Fibroblast of lung (primary cell): ENCODE measurements at regions not wholly inside any gene's neighbourhood (a gene's known extent, or its start where the extent isn't known, plus 50 kb on each side); places are given as distances from the start of the nearest gene placed in this dataset.

Experiments used
- DNase-seq, 2 donors: peaks; one replicate each; pipeline versions ENCODE4 v3.0.0 to v3.0.0-alpha.2; 2010; ENCODE audit warnings: low read depth in 2 of 2
- H2AFZ ChIP-seq: 2 replicates; pipeline ENCODE4 v1.5.1; 2012; ENCODE audit warnings: low read length, control low read depth, inconsistent platforms
- H3K27ac ChIP-seq: 2 replicates; pipeline ENCODE4 v1.5.1; 2011; ENCODE audit warnings: low read length, control low read depth; ENCODE audit not compliant: insufficient read depth
- H3K27me3 ChIP-seq: 2 replicates; pipeline ENCODE4 v1.5.1; 2011; ENCODE audit warnings: mild to moderate bottlenecking, low read length; ENCODE audit not compliant: control insufficient read depth, insufficient read depth
- H3K36me3 ChIP-seq: 2 replicates; pipeline ENCODE4 v1.5.1; 2011; ENCODE audit warnings: low read length; ENCODE audit not compliant: control insufficient read depth, insufficient read depth
- H3K4me1 ChIP-seq: 2 replicates; pipeline ENCODE4 v1.5.1; 2011; ENCODE audit warnings: low read length; ENCODE audit not compliant: control insufficient read depth, insufficient read depth; ENCODE audit errors: extremely low read depth
- H3K4me2 ChIP-seq: 2 replicates; pipeline ENCODE4 v1.5.1; 2011; ENCODE audit warnings: low read length, control low read depth; ENCODE audit not compliant: insufficient read depth; ENCODE audit errors: extremely low read depth
- H3K4me3 ChIP-seq, 4 experiments: fragments of 200-600 bp in 1 of 4; sonication (generic) in 1 of 4; replicated peaks in 1 of 4; 2 replicates each; pipeline ENCODE4 v1.5.1; 2011 to 2016; ENCODE audit warnings: low read length in 4 of 4, low read depth in 3 of 4, mild to moderate bottlenecking in 3 of 4, control low read depth in 2 of 4, inconsistent platforms in 1 of 4, mixed read lengths in 1 of 4; ENCODE audit not compliant: insufficient read depth in 1 of 4; ENCODE audit errors: control extremely low read depth in 1 of 4
- H3K79me2 ChIP-seq: 2 replicates; pipeline ENCODE4 v1.5.1; 2012; ENCODE audit warnings: mild to moderate bottlenecking, low read length, inconsistent platforms; ENCODE audit not compliant: control insufficient read depth, insufficient read depth
- H3K9ac ChIP-seq: 2 replicates; pipeline ENCODE4 v1.5.1; 2011; ENCODE audit warnings: mild to moderate bottlenecking, low read length, control low read depth; ENCODE audit not compliant: insufficient read depth
- H3K9me3 ChIP-seq: 2 replicates; pipeline ENCODE4 v1.5.1; 2012; ENCODE audit warnings: low read depth, low read length; ENCODE audit not compliant: control insufficient read depth, insufficient read depth
- H4K20me1 ChIP-seq: 2 replicates; pipeline ENCODE4 v1.5.1; 2011; ENCODE audit warnings: low read length; ENCODE audit not compliant: control insufficient read depth, insufficient read depth; ENCODE audit errors: extremely low read depth
- CTCF ChIP-seq, 2 donors: IDR thresholded peaks in 1 of 2; conservative IDR thresholded peaks in 1 of 2; 1 replicate in 1 of 2; 2 replicates in 1 of 2; pipeline ENCODE4 v1.5.1; 2011 to 2012; ENCODE audit warnings: low read length in 2 of 2, control low read depth in 1 of 2, inconsistent platforms in 1 of 2, low read depth in 1 of 2, mild to moderate bottlenecking in 1 of 2
- EZH2 ChIP-seq: IDR thresholded peaks from 2 replicates; pipeline ENCODE4 v1.5.1; 2012; ENCODE audit warnings: low read length, control low read depth, mild to moderate bottlenecking; ENCODE audit errors: missing control alignments

- TF ChIP-seq EZH2, result no peak
- TF ChIP-seq CTCF (conservative IDR thresholded peaks at IDR 0.05 in 1 of 2, IDR thresholded peaks at IDR 0.05 in 1 of 2; ENCODE audit: low read depth in 1 of 2, low read length in 2 of 2), result no peak
- no peak overlapping the region for H2AFZ ChIP-seq
- H3K4me1 ChIP-seq, result no peaks in the 10 kb centered on the region
Observed at GRCh38 chr4:156487107-156487506, 484.5 kb downstream of the PDGFC start.

GRCh38 chr4:156481845-156482244 lies 489.8 kb downstream of the PDGFC start:
- no peak for TF ChIP-seq CTCF (conservative IDR thresholded peaks at IDR 0.05 in 1 of 2, IDR thresholded peaks at IDR 0.05 in 1 of 2; ENCODE audit: low read depth in 1 of 2, low read length in 2 of 2)
- TF ChIP-seq EZH2, result no peak
- H3K36me3 ChIP-seq, result no peaks in the 10 kb centered on the region

More at GRCh38 chr4:156487107-156487506, 484.5 kb downstream of the PDGFC start:
- no peak overlapping the region for H3K4me2 ChIP-seq
- H4K20me1 ChIP-seq, result no peaks in the 10 kb centered on the region
- H3K79me2 ChIP-seq, result no peaks in the 10 kb centered on the region
- H3K9me3 ChIP-seq, result no peaks in the 10 kb centered on the region
- no peak overlapping the region for H3K4me3 ChIP-seq
- H3K9ac ChIP-seq, result no peak overlapping the region
- no peaks in the 10 kb centered on the region for H3K27me3 ChIP-seq
- no peak overlapping the region for H3K27ac ChIP-seq
- DNase-seq, result no peak
- no peaks in the 10 kb centered on the region for H3K36me3 ChIP-seq

DNA sequence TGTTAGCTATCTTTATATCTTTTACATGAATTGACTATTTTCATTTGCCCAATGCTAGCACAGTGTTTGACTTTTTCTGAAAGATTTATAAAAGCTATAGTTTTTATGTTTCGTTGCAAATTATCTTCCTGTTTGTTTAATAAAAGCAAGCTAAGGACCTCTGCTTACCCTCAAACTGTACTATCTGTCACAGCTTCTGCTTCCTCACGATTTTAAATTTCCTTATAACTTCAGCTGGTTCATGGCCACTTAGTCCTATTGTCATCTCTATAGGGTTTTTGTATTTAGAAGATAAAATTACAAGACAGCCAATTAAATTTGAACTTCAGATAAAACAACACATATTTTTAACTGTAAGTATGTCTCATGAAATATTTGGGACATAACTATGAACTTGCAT lies 494.0 kb downstream of the PDGFC start:
- H3K4me1 ChIP-seq, result peaks cover 5% of the 10 kb centered on the region
- no peak overlapping the region for H3K27ac ChIP-seq
- no peak overlapping the region for H3K4me3 ChIP-seq
- no peak overlapping the region for H3K9ac ChIP-seq
- TF ChIP-seq CTCF (conservative IDR thresholded peaks at IDR 0.05 in 1 of 2, IDR thresholded peaks at IDR 0.05 in 1 of 2; ENCODE audit: low read depth in 1 of 2, low read length in 2 of 2) (no peak), EZH2 (no peak)
- no peak for DNase-seq
- no peaks in the 10 kb centered on the region for H3K9me3 ChIP-seq
- H3K36me3 ChIP-seq, result no peaks in the 10 kb centered on the region
- no peak overlapping the region for H3K4me2 ChIP-seq
- no peaks in the 10 kb centered on the region for H3K27me3 ChIP-seq
- no peaks in the 10 kb centered on the region for H3K79me2 ChIP-seq
- H2AFZ ChIP-seq, result no peak overlapping the region
- H4K20me1 ChIP-seq, result no peaks in the 10 kb centered on the region

More at GRCh38 chr4:156481845-156482244, 489.8 kb downstream of the PDGFC start:
- no peaks in the 10 kb centered on the region for H4K20me1 ChIP-seq
- H3K9me3 ChIP-seq, result no peaks in the 10 kb centered on the region
- H2AFZ ChIP-seq, result no peak overlapping the region
- no peak overlapping the region for H3K9ac ChIP-seq
- no peaks in the 10 kb centered on the region for H3K79me2 ChIP-seq
- no peak overlapping the region for H3K4me3 ChIP-seq
- H3K4me1 ChIP-seq, result no peaks in the 10 kb centered on the region
- no peaks in the 10 kb centered on the region for H3K27me3 ChIP-seq
- no peak for DNase-seq
- no peak overlapping the region for H3K4me2 ChIP-seq
- H3K27ac ChIP-seq, result no peak overlapping the region
